Upper lobe of left lung (tissue), 6 donors: ENCODE measurements at regions not wholly inside any gene's neighbourhood (a gene's known extent, or its start where the extent isn't known, plus 50 kb on each side); places are given as distances from the start of the nearest gene placed in this dataset.
"Not testable (repeated sequence)": the region's sequence is repeated elsewhere in the genome, so short reads cannot be mapped to it uniquely, and the experiment has no call there.

ENCODE experiments used
- ATAC-seq, 2 donors: fragments of 200-7000 bp; cut with Tn5 transposase; one replicate each; pipeline ENCODE4 v1.9.1; 2022; ENCODE audit warnings: mild to moderate bottlenecking in 2 of 2, moderate library complexity in 2 of 2; ENCODE audit not compliant: low FRiP score in 2 of 2
- DNase-seq, 2 donors: peaks; one replicate each; pipeline ENCODE4 v3.0.0-alpha.2; 2019 to 2020
- H3K27ac ChIP-seq, 4 donors: fragments of 200-600 bp; sonication (generic); one replicate each; pipeline ENCODE4 v1.5.1; 2016 to 2019
- H3K27me3 ChIP-seq, 4 donors: fragments of 200-600 bp; sonication (generic); one replicate each; pipeline ENCODE4 v1.5.1; 2017 to 2019
- H3K36me3 ChIP-seq, 4 donors: fragments of 200-600 bp; sonication (generic); one replicate each; pipeline ENCODE4 v1.5.1; 2016 to 2019
- H3K4me1 ChIP-seq, 4 donors: fragments of 200-600 bp; sonication (generic); one replicate each; pipeline ENCODE4 v1.5.1; 2018 to 2019
- H3K4me3 ChIP-seq, 4 donors: fragments of 200-600 bp; sonication (generic); one replicate each; pipeline ENCODE4 v1.5.1; 2017 to 2019; ENCODE audit warnings: mild to moderate bottlenecking in 2 of 4, moderate library complexity in 1 of 4
- H3K9me3 ChIP-seq, 4 donors: fragments of 200-600 bp; sonication (generic); one replicate each; pipeline ENCODE4 v1.5.1; 2018 to 2019
- CTCF ChIP-seq, 6 experiments: fragments of 450-650 bp in 4 of 6; fragments of 200-600 bp in 2 of 6; sonication (generic) in 2 of 6; IDR thresholded peaks; one replicate each; pipeline ENCODE4 v1.5.1; 2016 to 2019; ENCODE audit warnings: antibody characterized with exemption in 6 of 6
- EP300 ChIP-seq, 4 donors: sonication (generic); formaldehyde crosslinking; IDR thresholded peaks; one replicate each; pipeline ENCODE4 v1.5.1; 2017; ENCODE audit warnings: antibody characterized with exemption in 4 of 4, control low read depth in 2 of 4
- POLR2A ChIP-seq, 4 donors: fragments of 450-650 bp; IDR thresholded peaks; one replicate each; pipeline ENCODE4 v1.5.1; 2016 to 2017; ENCODE audit warnings: antibody characterized with exemption in 4 of 4, mild to moderate bottlenecking in 2 of 4
- POLR2AphosphoS5 ChIP-seq, 2 donors: sonication (generic); formaldehyde crosslinking; IDR thresholded peaks; one replicate each; pipeline ENCODE4 v1.5.1; 2017; ENCODE audit warnings: antibody characterized with exemption in 2 of 2
- WGBS, 2 donors: methylation state at CpG; one replicate each; pipeline ENCODE4 v1.1.5; 2017 to 2018; 5-methylcytosine and 5-hydroxymethylcytosine counted together
- donor health status: DM: no; HTN: no; CAD: no; lungs with moderate emphysema.
- donor health status: DM: no; HTN: yes; CAD: no; lungs with severe emphysema.

DNA sequence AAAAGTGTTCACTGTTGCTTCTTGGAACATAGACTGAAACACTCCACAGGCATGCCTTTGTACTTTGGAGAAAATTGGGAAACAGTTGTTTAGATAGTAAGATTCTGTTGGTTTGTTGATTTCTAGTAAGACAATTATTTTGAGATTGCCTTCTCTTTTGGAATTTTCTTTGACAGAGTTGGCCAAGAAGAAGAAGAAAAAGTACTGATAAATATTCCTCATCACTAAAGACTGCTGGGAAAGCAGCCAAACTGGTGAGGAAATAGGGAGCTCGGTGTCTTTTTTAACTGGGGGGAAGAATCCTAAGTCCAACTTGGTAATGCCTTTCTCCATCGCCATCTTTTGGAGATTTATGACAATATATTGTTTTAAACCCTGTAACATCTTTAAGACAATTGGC, 370.7 kb downstream of the GPAT3 start:
- Histone ChIP-seq H3K36me3 (no peaks in the 10 kb centered on the region), H3K4me3 (no peak overlapping the region), H3K27me3 (no peaks in the 10 kb centered on the region), H3K4me1 (no peaks in the 10 kb centered on the region), H3K9me3 (no peaks in the 10 kb centered on the region), H3K27ac (no peak overlapping the region)
- no peak for ATAC-seq
- WGBS, 2 donors, result 62 to 66% methylated on average over 2 of the region's 2 CpGs
- DNase-seq, result no peak
- TF ChIP-seq EP300 (IDR thresholded peaks at IDR 0.05) (no peak), CTCF (IDR thresholded peaks at IDR 0.05) (no peak)

- DNase-seq (no peak), ATAC-seq (no peak)
- no peaks in the 10 kb centered on the region for H3K36me3 ChIP-seq
- no peak overlapping the region for H3K4me3 ChIP-seq
- no peaks in the 10 kb centered on the region for H3K9me3 ChIP-seq
- TF ChIP-seq POLR2AphosphoS5 (IDR thresholded peaks at IDR 0.05) (no peak), EP300 (IDR thresholded peaks at IDR 0.05) (no peak), POLR2A (IDR thresholded peaks at IDR 0.05) (no peak), CTCF (IDR thresholded peaks at IDR 0.05) (no peak)
- no peaks in the 10 kb centered on the region for H3K4me1 ChIP-seq
- H3K27me3 ChIP-seq, result no peaks in the 10 kb centered on the region
- no peak overlapping the region for H3K27ac ChIP-seq
Measured at GRCh38 chr4:83905952-83906351, 370.0 kb downstream of the GPAT3 start.

DNA sequence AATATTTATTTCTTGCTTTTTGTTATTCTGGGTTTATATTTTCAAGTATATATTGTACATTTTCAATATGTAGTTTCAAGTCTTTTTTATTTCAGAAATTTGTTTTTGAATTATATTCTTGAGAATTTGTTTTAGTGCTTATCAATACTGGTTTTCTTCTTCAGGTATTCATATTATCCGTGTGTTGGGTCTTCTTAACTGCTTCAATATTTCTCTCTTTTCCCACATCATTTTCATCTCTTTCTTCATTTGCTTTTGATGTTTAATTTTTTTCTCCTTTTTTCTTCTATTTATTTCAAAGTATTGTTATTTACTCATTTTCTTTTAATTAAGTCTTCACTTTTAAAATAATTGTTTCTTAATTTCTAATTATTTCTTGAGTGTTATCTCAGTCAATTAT, 367.8 kb downstream of the GPAT3 start:
- H3K9me3 ChIP-seq, H3K4me3 ChIP-seq, DNase-seq, H3K36me3 ChIP-seq, ATAC-seq, H3K4me1 ChIP-seq, H3K27me3 ChIP-seq, H3K27ac ChIP-seq: not testable (repeated sequence)
- WGBS, 2 donors, result 0 to 45% methylated on average over 1 of the region's 1 CpG

- TF ChIP-seq EP300 (IDR thresholded peaks at IDR 0.05), result no peak
- TF ChIP-seq POLR2A (IDR thresholded peaks at IDR 0.05), result no peak
- TF ChIP-seq POLR2AphosphoS5 (IDR thresholded peaks at IDR 0.05), result no peak
- no peak for TF ChIP-seq CTCF (IDR thresholded peaks at IDR 0.05)
- no peaks in the 10 kb centered on the region for H3K27me3 ChIP-seq
- H3K36me3 ChIP-seq, result no peaks in the 10 kb centered on the region
- no peak for DNase-seq
- no peaks in the 10 kb centered on the region for H3K9me3 ChIP-seq
- WGBS, 2 donors, result 35 to 80% methylated on average over 1 of the region's 1 CpG
- no peak overlapping the region for H3K4me3 ChIP-seq
- H3K4me1 ChIP-seq, result no peaks in the 10 kb centered on the region
- H3K27ac ChIP-seq, result no peak overlapping the region
- ATAC-seq, result no peak
Measured at GRCh38 chr4:83894831-83895230, 358.9 kb downstream of the GPAT3 start.

DNA sequence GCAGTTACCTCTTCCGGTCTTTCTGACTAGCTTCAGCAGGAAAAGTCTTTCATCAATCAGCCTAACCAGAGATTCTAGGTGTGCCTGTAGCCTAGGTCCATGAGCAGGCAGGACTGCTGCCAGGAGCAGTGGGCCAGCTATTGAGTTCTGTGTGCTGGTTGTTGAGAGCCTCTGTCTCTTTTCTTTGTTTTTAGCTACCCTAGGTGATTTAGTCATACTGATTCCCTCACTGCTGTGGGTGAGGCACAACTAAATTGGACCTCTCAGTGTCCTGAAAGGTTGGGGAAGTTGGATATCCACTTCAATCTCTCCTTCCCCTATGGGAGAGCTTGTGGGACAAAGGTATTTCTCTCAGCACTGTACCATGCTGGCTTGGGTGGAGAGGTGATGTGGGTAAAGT, 354.9 kb downstream of the GPAT3 start:
- Histone ChIP-seq H3K4me1 (no peaks in the 10 kb centered on the region), H3K9me3 (no peaks in the 10 kb centered on the region), H3K27me3 (no peaks in the 10 kb centered on the region), H3K4me3 (no peak overlapping the region), H3K27ac (no peak overlapping the region), H3K36me3 (no peaks in the 10 kb centered on the region)
- WGBS, 2 donors, result 91 to 100% methylated on average over 1 of the region's 1 CpG
- ATAC-seq, result no peak
- no peak for DNase-seq
- TF ChIP-seq CTCF (IDR thresholded peaks at IDR 0.05) (no peak), POLR2A (IDR thresholded peaks at IDR 0.05) (no peak), POLR2AphosphoS5 (IDR thresholded peaks at IDR 0.05) (no peak), EP300 (IDR thresholded peaks at IDR 0.05) (no peak)

GRCh38 chr4:83890231-83890630, 354.3 kb downstream of the GPAT3 start:
- ATAC-seq (no peak), DNase-seq (no peak)
- Histone ChIP-seq H3K4me3 (no peak overlapping the region), H3K36me3 (no peaks in the 10 kb centered on the region), H3K27ac (no peak overlapping the region), H3K4me1 (no peaks in the 10 kb centered on the region), H3K27me3 (no peaks in the 10 kb centered on the region), H3K9me3 (no peaks in the 10 kb centered on the region)
- WGBS, 2 donors, result 86 to 93% methylated on average over 2 of the region's 2 CpGs
- no peak for TF ChIP-seq POLR2AphosphoS5 (IDR thresholded peaks at IDR 0.05)
- no peak for TF ChIP-seq CTCF (IDR thresholded peaks at IDR 0.05)
- TF ChIP-seq POLR2A (IDR thresholded peaks at IDR 0.05), result no peak
- TF ChIP-seq EP300 (IDR thresholded peaks at IDR 0.05), result no peak
